Parathyroid adenoma (tissue), 2 donors: ENCODE measurements at regions not wholly inside any gene's neighbourhood (a gene's known extent, or its start where the extent isn't known, plus 50 kb on each side); places are given as distances from the start of the nearest gene placed in this dataset.

Experiments used
- H2AFZ ChIP-seq: fragments of 300-600 bp; sonication (generic); one replicate; pipeline ENCODE4 v1.7.0; 2017; ENCODE audit warnings: antibody characterized with exemption, mild to moderate bottlenecking
- H3K27ac ChIP-seq: fragments of 300-600 bp; sonication (generic); one replicate; pipeline ENCODE4 v1.7.0; 2017
- H3K27me3 ChIP-seq: fragments of 300-600 bp; sonication (generic); one replicate; pipeline ENCODE4 v1.7.0; 2017; ENCODE audit warnings: low read length; ENCODE audit not compliant: control insufficient read depth, insufficient read depth
- H3K36me3 ChIP-seq: fragments of 300-600 bp; sonication (generic); one replicate; pipeline ENCODE4 v1.7.0; 2017; ENCODE audit warnings: low read length; ENCODE audit not compliant: control insufficient read depth, insufficient read depth
- H3K4me1 ChIP-seq: fragments of 300-600 bp; sonication (generic); one replicate; pipeline ENCODE4 v1.7.0; 2017; ENCODE audit warnings: control low read depth
- H3K4me2 ChIP-seq: fragments of 300-600 bp; sonication (generic); one replicate; pipeline ENCODE4 v1.7.0; 2017; ENCODE audit warnings: low read length
- H3K4me3 ChIP-seq: fragments of 300-600 bp; sonication (generic); one replicate; pipeline ENCODE4 v1.7.0; 2017; ENCODE audit warnings: low read depth, low read length
- H3K79me2 ChIP-seq: fragments of 300-600 bp; sonication (generic); one replicate; pipeline ENCODE4 v1.7.0; 2017; ENCODE audit warnings: control low read depth
- H3K9ac ChIP-seq: fragments of 300-600 bp; sonication (generic); one replicate; pipeline ENCODE4 v1.7.0; 2017; ENCODE audit warnings: mild to moderate bottlenecking
- H3K9me3 ChIP-seq: fragments of 300-600 bp; sonication (generic); one replicate; pipeline ENCODE4 v1.7.0; 2017; ENCODE audit warnings: low read length; ENCODE audit not compliant: control insufficient read depth
- CTCF ChIP-seq: fragments of 300-600 bp; sonication (generic); IDR thresholded peaks from one replicate; pipeline ENCODE4 v1.7.0; 2017; ENCODE audit warnings: antibody characterized with exemption, mild to moderate bottlenecking
- donor health status: primary hyperparathyroidism.

GRCh38 chr12:97209997-97210396, 252.6 kb upstream of the RMST start:
- no peaks in the 10 kb centered on the region for H3K9me3 ChIP-seq
- no peaks in the 10 kb centered on the region for H3K4me1 ChIP-seq
- no peak overlapping the region for H3K9ac ChIP-seq
- H3K36me3 ChIP-seq = no peaks in the 10 kb centered on the region
- TF ChIP-seq CTCF = no peak
- no peak overlapping the region for H3K27ac ChIP-seq
- no peak overlapping the region for H3K4me3 ChIP-seq
- no peak overlapping the region for H3K4me2 ChIP-seq
- H3K79me2 ChIP-seq = no peaks in the 10 kb centered on the region
- no peak overlapping the region for H2AFZ ChIP-seq
- H3K27me3 ChIP-seq = no peaks in the 10 kb centered on the region

- H3K79me2 ChIP-seq = no peaks in the 10 kb centered on the region
- no peak overlapping the region for H3K9ac ChIP-seq
- no peaks in the 10 kb centered on the region for H3K36me3 ChIP-seq
- H3K9me3 ChIP-seq = no peaks in the 10 kb centered on the region
- H3K4me3 ChIP-seq = no peak overlapping the region
- H3K27me3 ChIP-seq = no peaks in the 10 kb centered on the region
- H2AFZ ChIP-seq = no peak overlapping the region
- no peaks in the 10 kb centered on the region for H3K4me1 ChIP-seq
- H3K27ac ChIP-seq = no peak overlapping the region
- H3K4me2 ChIP-seq = no peak overlapping the region
- no peak for TF ChIP-seq CTCF
These were observed 251.1 kb upstream of the RMST start for GRCh38 chr12:97211416-97211930.

- Histone ChIP-seq H3K27me3 (no peaks in the 10 kb centered on the region), H3K9me3 (no peaks in the 10 kb centered on the region), H3K36me3 (no peaks in the 10 kb centered on the region), H2AFZ (no peak overlapping the region), H3K4me1 (no peaks in the 10 kb centered on the region), H3K4me2 (no peak overlapping the region), H3K4me3 (no peak overlapping the region), H3K9ac (no peak overlapping the region), H3K27ac (no peak overlapping the region), H3K79me2 (no peaks in the 10 kb centered on the region)
- no peak for TF ChIP-seq CTCF
These were observed 245.8 kb upstream of the RMST start for GRCh38 chr12:97216848-97217247.

GRCh38 chr12:97222391-97222790, 240.2 kb upstream of the RMST start:
- no peaks in the 10 kb centered on the region for H3K36me3 ChIP-seq
- no peak overlapping the region for H3K4me2 ChIP-seq
- H3K9me3 ChIP-seq = no peaks in the 10 kb centered on the region
- H3K27me3 ChIP-seq = no peaks in the 10 kb centered on the region
- H3K4me3 ChIP-seq = no peak overlapping the region
- no peaks in the 10 kb centered on the region for H3K79me2 ChIP-seq
- no peak overlapping the region for H3K9ac ChIP-seq
- H3K4me1 ChIP-seq = no peaks in the 10 kb centered on the region
- no peak overlapping the region for H3K27ac ChIP-seq
- no peak for TF ChIP-seq CTCF
- no peak overlapping the region for H2AFZ ChIP-seq

GRCh38 chr12:97223419-97223818, 239.2 kb upstream of the RMST start:
- no peak overlapping the region for H3K9ac ChIP-seq
- H3K79me2 ChIP-seq = no peaks in the 10 kb centered on the region
- H3K9me3 ChIP-seq = no peaks in the 10 kb centered on the region
- no peak overlapping the region for H2AFZ ChIP-seq
- H3K4me3 ChIP-seq = no peak overlapping the region
- no peak for TF ChIP-seq CTCF
- H3K4me1 ChIP-seq = no peaks in the 10 kb centered on the region
- no peaks in the 10 kb centered on the region for H3K27me3 ChIP-seq
- no peaks in the 10 kb centered on the region for H3K36me3 ChIP-seq
- no peak overlapping the region for H3K27ac ChIP-seq
- H3K4me2 ChIP-seq = no peak overlapping the region
